ENCODE measurements at regions not wholly inside any gene's neighbourhood (a gene's known extent, or its start where the extent isn't known, plus 50 kb on each side); places are given as distances from the start of the nearest gene placed in this dataset.

GRCh38 chr12:127362121-127362520, 904.8 kb upstream of the TMEM132C start:
- intact Hi-C loops (cut with micrococcal nuclease) (no loop called here), dilution Hi-C loops (cut with MboI; ENCODE audit: extremely low pct_ligation_motif_present, low sequenced_read_pairs) (no loop called here)
- H3K27ac ChIP-seq (ENCODE audit: insufficient read depth, low read depth, low read length) = no peak overlapping the region
- no peaks in the 10 kb centered on the region for H4K20me1 ChIP-seq (replicated peaks; ENCODE audit: control insufficient read depth, extremely low read depth, insufficient read depth, low read length)
- ChIA-PET CTCF (no interaction called here), POLR2A (no interaction called here)
- no peaks in the 10 kb centered on the region for H3K27me3 ChIP-seq (ENCODE audit: control insufficient read depth in 2 of 2, insufficient read depth in 2 of 2, low read length in 2 of 2)
- no peaks in the 10 kb centered on the region for H3K9me1 ChIP-seq (replicated peaks; ENCODE audit: control insufficient read depth, extremely low read depth, insufficient read depth, low read length)
- no peak overlapping the region for H3K9ac ChIP-seq (replicated peaks; ENCODE audit: extremely low read depth, insufficient read depth, low read length)
- no peak overlapping the region for H2AFZ ChIP-seq (ENCODE audit: low read depth, low read length)
- no TSS peak for BruUV-seq (replicated peaks)
- no peak for FAIRE-seq
- no peaks in the 10 kb centered on the region for H3K36me3 ChIP-seq (ENCODE audit: control insufficient read depth in 2 of 2, extremely low read depth in 1 of 2, insufficient read depth in 2 of 2, low read length in 2 of 2)
- no peaks in the 10 kb centered on the region for H3K9me3 ChIP-seq (replicated peaks; ENCODE audit: control insufficient read depth, insufficient read depth, low read length)
- H3K4me2 ChIP-seq (ENCODE audit: insufficient read depth, low read length) = no peak overlapping the region
- TF ChIP-seq POLR2A (IDR thresholded peaks at IDR 0.05; ENCODE audit: low read depth, low read length) = no peak
- TF ChIP-seq CTCF (IDR thresholded peaks at IDR 0.05; ENCODE audit: extremely low read depth in 1 of 2, insufficient read depth in 1 of 2, low read depth in 1 of 2, low read length in 2 of 2) = no peak
- TF ChIP-seq EZH2 (IDR thresholded peaks at IDR 0.05; ENCODE audit: borderline replicate concordance, low read depth, low read length, severe bottlenecking) = no peak
- no peak for TF ChIP-seq POLR2AphosphoS5 (IDR thresholded peaks at IDR 0.05; ENCODE audit: insufficient read depth, low read depth, low read length)
- no peak for TF ChIP-seq JUN (IDR thresholded peaks at IDR 0.05; ENCODE audit: borderline replicate concordance, insufficient read depth, insufficient read length, low read depth)
- TF ChIP-seq MYC (IDR thresholded peaks at IDR 0.05; ENCODE audit: low read depth, low read length) = no peak
- TF ChIP-seq GATA2 (IDR thresholded peaks at IDR 0.05; ENCODE audit: insufficient read depth, insufficient read length, low read depth, low read length) = no peak
- TF ChIP-seq FOS (IDR thresholded peaks at IDR 0.05; ENCODE audit: borderline replicate concordance, insufficient read depth, low read length) = no peak
- TF ChIP-seq, protein P1, sequence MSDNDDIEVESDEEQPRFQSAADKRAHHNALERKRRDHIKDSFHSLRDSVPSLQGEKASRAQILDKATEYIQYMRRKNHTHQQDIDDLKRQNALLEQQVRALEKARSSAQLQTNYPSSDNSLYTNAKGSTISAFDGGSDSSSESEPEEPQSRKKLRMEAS (IDR thresholded peaks at IDR 0.05; ENCODE audit: insufficient read depth, insufficient read length) = no peak
- H3K79me2 ChIP-seq (ENCODE audit: control insufficient read depth, insufficient read depth, low read length) = no peaks in the 10 kb centered on the region
- H3K4me3 ChIP-seq (replicated peaks in 1 of 3; ENCODE audit: insufficient read depth in 1 of 3, low read depth in 1 of 3, low read length in 3 of 3) = no peak overlapping the region
- no peaks in the 10 kb centered on the region for H3K4me1 ChIP-seq (ENCODE audit: control insufficient read depth, extremely low read depth, insufficient read depth, low read length)
- no peak for DNase-seq (ENCODE audit: low read depth, low spot score)

Measured in endothelial cell of umbilical vein (primary cell).